ENCODE measurements at regions not wholly inside any gene's neighbourhood (a gene's known extent, or its start where the extent isn't known, plus 50 kb on each side); places are given as distances from the start of the nearest gene placed in this dataset.

- no peak for TF ChIP-seq ELF1 (IDR thresholded peaks at IDR 0.05)
- TF ChIP-seq, protein P1, sequence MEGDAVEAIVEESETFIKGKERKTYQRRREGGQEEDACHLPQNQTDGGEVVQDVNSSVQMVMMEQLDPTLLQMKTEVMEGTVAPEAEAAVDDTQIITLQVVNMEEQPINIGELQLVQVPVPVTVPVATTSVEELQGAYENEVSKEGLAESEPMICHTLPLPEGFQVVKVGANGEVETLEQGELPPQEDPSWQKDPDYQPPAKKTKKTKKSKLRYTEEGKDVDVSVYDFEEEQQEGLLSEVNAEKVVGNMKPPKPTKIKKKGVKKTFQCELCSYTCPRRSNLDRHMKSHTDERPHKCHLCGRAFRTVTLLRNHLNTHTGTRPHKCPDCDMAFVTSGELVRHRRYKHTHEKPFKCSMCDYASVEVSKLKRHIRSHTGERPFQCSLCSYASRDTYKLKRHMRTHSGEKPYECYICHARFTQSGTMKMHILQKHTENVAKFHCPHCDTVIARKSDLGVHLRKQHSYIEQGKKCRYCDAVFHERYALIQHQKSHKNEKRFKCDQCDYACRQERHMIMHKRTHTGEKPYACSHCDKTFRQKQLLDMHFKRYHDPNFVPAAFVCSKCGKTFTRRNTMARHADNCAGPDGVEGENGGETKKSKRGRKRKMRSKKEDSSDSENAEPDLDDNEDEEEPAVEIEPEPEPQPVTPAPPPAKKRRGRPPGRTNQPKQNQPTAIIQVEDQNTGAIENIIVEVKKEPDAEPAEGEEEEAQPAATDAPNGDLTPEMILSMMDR (IDR thresholded peaks at IDR 0.05) = no peak
- TF ChIP-seq RFX5 (IDR thresholded peaks at IDR 0.05; ENCODE audit: low read length) = no peak
- TF ChIP-seq IRF3 (IDR thresholded peaks at IDR 0.05; ENCODE audit: low read depth, low read length) = no peak
- TF ChIP-seq NRF1 (IDR thresholded peaks at IDR 0.05; ENCODE audit: low read depth, low read length) = no peak
- TF ChIP-seq EZH2phosphoT487 (IDR thresholded peaks at IDR 0.05; ENCODE audit: borderline replicate concordance, low read depth) = no peak
These were observed 252.9 kb upstream of the ZMIZ1 start for GRCh38 chr10:78815702-78816334.
